ENCODE measurements at regions not wholly inside any gene's neighbourhood (a gene's known extent, or its start where the extent isn't known, plus 50 kb on each side); places are given as distances from the start of the nearest gene placed in this dataset.
"Not testable (repeated sequence)": the region's sequence is repeated elsewhere in the genome, so short reads cannot be mapped to it uniquely, and the experiment has no call there.

DNA sequence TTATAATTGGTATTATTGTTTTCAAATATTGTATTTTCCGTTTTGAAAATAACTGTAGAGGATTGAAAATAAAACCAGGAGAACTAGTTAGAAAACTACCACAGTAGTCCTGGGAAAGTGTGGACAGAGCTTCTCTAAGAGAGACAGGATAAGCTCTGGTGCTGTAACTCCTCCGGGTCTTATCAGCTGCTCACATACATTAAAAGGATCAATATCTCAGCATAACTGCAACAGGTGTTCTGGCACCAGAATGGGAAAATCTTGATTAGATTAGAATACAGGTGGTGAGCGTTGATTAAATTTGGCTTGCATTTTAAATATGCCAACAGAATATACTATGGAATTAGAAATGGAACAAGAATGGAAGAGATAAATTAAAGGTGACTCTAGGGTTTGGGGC is 1138.9 kb upstream of the ADGRB3 start:
- intact Hi-C loops (cut with DNase I) = no loop called here
- DNase-seq (no peak), ATAC-seq (ENCODE audit: low FRiP score) (no peak)
- H3K27me3 ChIP-seq (ENCODE audit: control insufficient read depth in 1 of 2, insufficient read depth in 2 of 2, low read length in 1 of 2) = no peaks in the 10 kb centered on the region
- no peak overlapping the region for H3K4me3 ChIP-seq (ENCODE audit: low read length in 2 of 2)
- no peaks in the 10 kb centered on the region for H3K36me3 ChIP-seq (ENCODE audit: control insufficient read depth in 1 of 2, insufficient read depth in 2 of 2, low read length in 1 of 2)
- 82 to 83% methylated on average over 3 of the region's 3 CpGs for WGBS, 2 donors
- no peaks in the 10 kb centered on the region for H3K4me1 ChIP-seq (ENCODE audit: control insufficient read depth in 1 of 2, insufficient read depth in 2 of 2, low read length in 2 of 2)
- H3K27ac ChIP-seq (ENCODE audit: low read depth in 1 of 2, low read length in 2 of 2) = no peak overlapping the region
- H3K9me3 ChIP-seq (ENCODE audit: control insufficient read depth, low read length) = no peaks in the 10 kb centered on the region

DNA sequence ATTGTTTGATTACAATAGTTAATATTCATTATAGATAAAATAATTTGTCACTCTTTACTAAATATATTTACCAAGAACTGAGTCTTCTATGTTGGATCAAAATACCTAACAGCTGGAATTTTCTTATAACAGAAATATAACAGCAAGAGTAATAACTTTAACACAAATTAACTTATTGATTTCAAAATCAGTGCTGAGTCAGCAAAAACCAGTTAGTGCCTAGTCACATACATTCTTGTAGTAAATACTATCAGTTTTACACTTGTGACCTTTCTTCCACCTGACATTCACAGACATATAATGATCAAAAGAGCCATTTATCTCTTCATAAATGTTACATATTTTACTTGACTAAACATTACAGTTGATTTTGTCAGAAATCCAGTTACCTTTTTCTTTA is 1141.4 kb upstream of the ADGRB3 start:
- Histone ChIP-seq H3K4me3 (ENCODE audit: low read length in 2 of 2) (no peak overlapping the region), H3K36me3 (ENCODE audit: control insufficient read depth in 1 of 2, insufficient read depth in 2 of 2, low read length in 1 of 2) (no peaks in the 10 kb centered on the region), H3K4me1 (ENCODE audit: control insufficient read depth in 1 of 2, insufficient read depth in 2 of 2, low read length in 2 of 2) (no peaks in the 10 kb centered on the region), H3K27ac (ENCODE audit: low read depth in 1 of 2, low read length in 2 of 2) (no peak overlapping the region), H3K9me3 (ENCODE audit: control insufficient read depth, low read length) (no peaks in the 10 kb centered on the region), H3K27me3 (ENCODE audit: control insufficient read depth in 1 of 2, insufficient read depth in 2 of 2, low read length in 1 of 2) (no peaks in the 10 kb centered on the region)
- intact Hi-C loops (cut with DNase I) = no loop called here
- no peak for DNase-seq
- ATAC-seq (ENCODE audit: low FRiP score) = no peak

DNA sequence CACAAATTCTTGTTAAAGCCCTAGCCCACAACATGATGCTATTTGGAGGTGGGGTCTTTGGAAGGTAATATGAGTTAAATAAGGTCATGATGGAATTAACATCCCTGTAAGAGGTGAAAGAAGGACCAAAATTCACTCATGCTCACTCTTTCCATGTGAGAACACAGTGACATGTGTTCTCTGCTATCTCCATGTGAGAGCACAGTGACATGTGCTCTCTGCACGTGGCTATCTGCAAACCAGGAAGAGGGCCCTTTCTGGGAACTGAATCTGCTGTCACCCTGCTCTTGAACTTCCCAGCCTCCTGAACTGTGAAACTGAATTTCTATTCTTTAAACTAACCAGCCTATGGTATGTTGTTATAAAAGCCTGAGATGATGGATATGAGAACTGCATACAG is 1159.4 kb upstream of the ADGRB3 start:
- no peak for ATAC-seq (ENCODE audit: low FRiP score)
- H3K4me1 ChIP-seq (ENCODE audit: control insufficient read depth in 1 of 2, insufficient read depth in 2 of 2, low read length in 2 of 2) = no peaks in the 10 kb centered on the region
- no peaks in the 10 kb centered on the region for H3K9me3 ChIP-seq (ENCODE audit: control insufficient read depth, low read length)
- no peaks in the 10 kb centered on the region for H3K36me3 ChIP-seq (ENCODE audit: control insufficient read depth in 1 of 2, insufficient read depth in 2 of 2, low read length in 1 of 2)
- H3K4me3 ChIP-seq (ENCODE audit: low read length in 2 of 2) = no peak overlapping the region
- H3K27me3 ChIP-seq (ENCODE audit: control insufficient read depth in 1 of 2, insufficient read depth in 2 of 2, low read length in 1 of 2) = no peaks in the 10 kb centered on the region
- intact Hi-C loops (cut with DNase I) = no loop called here
- no peak overlapping the region for H3K27ac ChIP-seq (ENCODE audit: low read depth in 1 of 2, low read length in 2 of 2)
- 42 to 48% methylated on average over 1 of the region's 1 CpG for WGBS, 2 donors
- no peak for DNase-seq

DNA sequence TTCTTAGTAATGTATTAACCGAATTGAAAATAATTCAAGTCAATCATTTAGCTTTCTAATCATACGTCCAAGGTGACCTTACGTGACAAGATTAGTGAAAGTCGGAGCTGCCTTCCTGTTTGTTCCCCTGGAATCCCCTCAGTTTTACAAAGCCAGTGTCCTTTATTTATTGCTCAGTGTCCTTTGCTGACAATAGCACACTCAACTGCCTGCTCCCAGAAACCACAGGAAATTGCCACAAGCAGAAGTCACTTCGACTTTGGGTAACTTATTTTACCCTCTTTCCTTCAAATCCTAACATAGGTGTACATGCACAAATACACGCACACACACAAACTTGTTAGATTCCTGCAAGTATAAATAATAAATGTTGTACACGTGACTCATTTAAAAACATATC is 1167.7 kb upstream of the ADGRB3 start:
- H3K4me1 ChIP-seq (ENCODE audit: control insufficient read depth in 1 of 2, insufficient read depth in 2 of 2, low read length in 2 of 2) = no peaks in the 10 kb centered on the region
- no peaks in the 10 kb centered on the region for H3K27me3 ChIP-seq (ENCODE audit: control insufficient read depth in 1 of 2, insufficient read depth in 2 of 2, low read length in 1 of 2)
- H3K36me3 ChIP-seq (ENCODE audit: control insufficient read depth in 1 of 2, insufficient read depth in 2 of 2, low read length in 1 of 2) = no peaks in the 10 kb centered on the region
- H3K4me3 ChIP-seq (ENCODE audit: low read length in 2 of 2) = no peak overlapping the region
- WGBS, 2 donors = 82 to 88% methylated on average over 7 of the region's 7 CpGs
- intact Hi-C loops (cut with DNase I) = no loop called here
- no peaks in the 10 kb centered on the region for H3K9me3 ChIP-seq (ENCODE audit: control insufficient read depth, low read length)
- no peak for DNase-seq
- ATAC-seq (ENCODE audit: low FRiP score) = no peak
- H3K27ac ChIP-seq (ENCODE audit: low read depth in 1 of 2, low read length in 2 of 2) = no peak overlapping the region

DNA sequence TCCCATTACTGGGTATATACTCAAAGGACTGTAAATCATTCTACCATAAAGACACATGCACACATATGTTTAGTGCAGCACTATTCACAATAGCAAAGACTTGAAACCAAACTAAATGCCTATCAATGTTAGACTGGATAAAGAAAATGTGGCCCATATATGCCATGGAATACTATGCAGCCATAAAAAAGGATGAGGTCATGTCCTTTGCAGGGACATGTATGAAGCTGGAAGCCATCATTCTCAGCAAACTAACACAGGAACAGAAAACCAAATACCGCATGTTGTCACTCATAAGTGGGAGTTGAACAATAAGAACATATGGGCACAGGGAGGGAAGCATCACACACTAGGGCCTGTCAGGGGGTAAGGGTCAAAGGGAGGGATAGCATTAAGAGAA is 1172.4 kb upstream of the ADGRB3 start:
- H3K9me3 ChIP-seq (ENCODE audit: control insufficient read depth, low read length); H3K27ac ChIP-seq (ENCODE audit: low read depth in 1 of 2, low read length in 2 of 2); DNase-seq; H3K36me3 ChIP-seq (ENCODE audit: control insufficient read depth in 1 of 2, insufficient read depth in 2 of 2, low read length in 1 of 2); H3K4me3 ChIP-seq (ENCODE audit: low read length in 2 of 2); intact Hi-C loops (cut with DNase I); H3K4me1 ChIP-seq (ENCODE audit: control insufficient read depth in 1 of 2, insufficient read depth in 2 of 2, low read length in 2 of 2); ATAC-seq (ENCODE audit: low FRiP score); H3K27me3 ChIP-seq (ENCODE audit: control insufficient read depth in 1 of 2, insufficient read depth in 2 of 2, low read length in 1 of 2): not testable (repeated sequence)
- WGBS, 2 donors = 95 to 98% methylated on average over 1 of the region's 1 CpG

DNA sequence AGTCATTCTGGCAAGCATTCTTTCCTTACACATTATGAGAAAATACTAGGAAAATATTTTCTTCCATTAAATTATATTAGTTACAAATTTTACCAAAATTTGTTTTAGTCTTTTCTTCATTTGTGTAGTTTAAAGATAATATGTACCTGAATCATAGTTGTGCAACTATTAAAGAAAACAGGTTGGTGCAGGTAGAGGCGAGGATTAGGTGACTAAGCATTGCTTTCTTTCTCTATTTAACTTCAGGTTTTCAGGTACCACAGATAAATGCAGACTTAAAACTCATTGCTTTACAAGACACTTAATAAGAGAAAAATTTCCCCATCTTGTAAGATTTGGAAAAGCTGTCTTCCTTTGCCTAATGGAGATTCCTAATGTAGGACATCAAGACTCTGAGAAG is 1175.5 kb upstream of the ADGRB3 start:
- no peak overlapping the region for H3K4me3 ChIP-seq (ENCODE audit: low read length in 2 of 2)
- no peak for DNase-seq
- H3K27me3 ChIP-seq (ENCODE audit: control insufficient read depth in 1 of 2, insufficient read depth in 2 of 2, low read length in 1 of 2) = no peaks in the 10 kb centered on the region
- peaks cover 6% of the 10 kb centered on the region for H3K9me3 ChIP-seq (ENCODE audit: control insufficient read depth, low read length)
- no peak overlapping the region for H3K27ac ChIP-seq (ENCODE audit: low read depth in 1 of 2, low read length in 2 of 2)
- no peaks in the 10 kb centered on the region for H3K36me3 ChIP-seq (ENCODE audit: control insufficient read depth in 1 of 2, insufficient read depth in 2 of 2, low read length in 1 of 2)
- intact Hi-C loops (cut with DNase I) = no loop called here
- ATAC-seq (ENCODE audit: low FRiP score) = no peak
- H3K4me1 ChIP-seq (ENCODE audit: control insufficient read depth in 1 of 2, insufficient read depth in 2 of 2, low read length in 2 of 2) = no peaks in the 10 kb centered on the region
- 79 to 82% methylated on average over 1 of the region's 1 CpG for WGBS, 2 donors

DNA sequence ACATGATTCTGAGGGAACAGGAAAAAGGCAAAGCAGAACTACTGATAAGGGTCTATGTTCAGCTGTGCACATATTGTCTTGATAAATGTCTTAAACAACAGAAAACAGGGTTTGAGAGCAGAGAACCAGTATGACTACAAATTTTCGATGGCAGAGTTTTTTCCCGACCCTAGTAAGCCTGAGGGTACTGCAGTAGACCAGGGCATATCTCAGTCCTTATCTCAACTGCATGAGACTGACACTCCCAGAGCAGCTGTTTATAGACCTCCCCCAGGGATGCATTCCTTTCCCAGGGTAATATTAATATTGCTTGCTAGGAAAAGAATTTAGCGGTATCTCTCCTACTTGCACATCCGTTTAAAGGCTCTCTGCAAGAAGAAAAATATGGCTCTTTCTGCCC is 1176.8 kb upstream of the ADGRB3 start:
- no peak for ATAC-seq (ENCODE audit: low FRiP score)
- H3K27me3 ChIP-seq (ENCODE audit: control insufficient read depth in 1 of 2, insufficient read depth in 2 of 2, low read length in 1 of 2) = no peaks in the 10 kb centered on the region
- intact Hi-C loops (cut with DNase I) = no loop called here
- no peak overlapping the region for H3K4me3 ChIP-seq (ENCODE audit: low read length in 2 of 2)
- peaks cover 6% of the 10 kb centered on the region for H3K9me3 ChIP-seq (ENCODE audit: control insufficient read depth, low read length)
- H3K4me1 ChIP-seq (ENCODE audit: control insufficient read depth in 1 of 2, insufficient read depth in 2 of 2, low read length in 2 of 2) = no peaks in the 10 kb centered on the region
- H3K27ac ChIP-seq (ENCODE audit: low read depth in 1 of 2, low read length in 2 of 2) = no peak overlapping the region
- no peak for DNase-seq
- H3K36me3 ChIP-seq (ENCODE audit: control insufficient read depth in 1 of 2, insufficient read depth in 2 of 2, low read length in 1 of 2) = no peaks in the 10 kb centered on the region
- 71 to 81% methylated on average over 4 of the region's 4 CpGs for WGBS, 2 donors

GRCh38 chr6:67451874-67452273 is 1183.2 kb upstream of the ADGRB3 start:
- no peak for ATAC-seq (ENCODE audit: low FRiP score)
- no peaks in the 10 kb centered on the region for H3K4me1 ChIP-seq (ENCODE audit: control insufficient read depth in 1 of 2, insufficient read depth in 2 of 2, low read length in 2 of 2)
- no peaks in the 10 kb centered on the region for H3K9me3 ChIP-seq (ENCODE audit: control insufficient read depth, low read length)
- no peaks in the 10 kb centered on the region for H3K27me3 ChIP-seq (ENCODE audit: control insufficient read depth in 1 of 2, insufficient read depth in 2 of 2, low read length in 1 of 2)
- no peaks in the 10 kb centered on the region for H3K36me3 ChIP-seq (ENCODE audit: control insufficient read depth in 1 of 2, insufficient read depth in 2 of 2, low read length in 1 of 2)
- WGBS, 2 donors = 65 to 68% methylated on average over 1 of the region's 1 CpG
- H3K4me3 ChIP-seq (ENCODE audit: low read length in 2 of 2) = no peak overlapping the region
- H3K27ac ChIP-seq (ENCODE audit: low read depth in 1 of 2, low read length in 2 of 2) = no peak overlapping the region
- intact Hi-C loops (cut with DNase I) = no loop called here
- no peak for DNase-seq

GRCh38 chr6:67450641-67451040 is 1184.4 kb upstream of the ADGRB3 start:
- Histone ChIP-seq H3K36me3 (ENCODE audit: control insufficient read depth in 1 of 2, insufficient read depth in 2 of 2, low read length in 1 of 2) (no peaks in the 10 kb centered on the region), H3K4me1 (ENCODE audit: control insufficient read depth in 1 of 2, insufficient read depth in 2 of 2, low read length in 2 of 2) (no peaks in the 10 kb centered on the region), H3K27ac (ENCODE audit: low read depth in 1 of 2, low read length in 2 of 2) (no peak overlapping the region), H3K9me3 (ENCODE audit: control insufficient read depth, low read length) (no peaks in the 10 kb centered on the region), H3K4me3 (ENCODE audit: low read length in 2 of 2) (no peak overlapping the region), H3K27me3 (ENCODE audit: control insufficient read depth in 1 of 2, insufficient read depth in 2 of 2, low read length in 1 of 2) (no peaks in the 10 kb centered on the region)
- no peak for ATAC-seq (ENCODE audit: low FRiP score)
- 82 to 88% methylated on average over 4 of the region's 4 CpGs for WGBS, 2 donors
- intact Hi-C loops (cut with DNase I) = no loop called here
- DNase-seq = no peak

Measured in aorta (tissue), 5 donors.